HG02678 (cell line): ENCODE measurements at regions not wholly inside any gene's neighbourhood (a gene's known extent, or its start where the extent isn't known, plus 50 kb on each side); places are given as distances from the start of the nearest gene placed in this dataset.

Experiments used
- ATAC-seq: cut with Tn5 transposase; IDR thresholded peaks from one replicate; pipeline ENCODE4 v1.9.1; 2021; ENCODE audit warnings: mild to moderate bottlenecking, moderate library complexity; ENCODE audit not compliant: unreplicated experiment

- ATAC-seq = no peak
Observed at GRCh38 chr18:63071701-63072141, 247.8 kb downstream of the BCL2 start.

- no peak for ATAC-seq
Observed at GRCh38 chr18:63070767-63071502, 248.6 kb downstream of the BCL2 start.

GRCh38 chr18:63069496-63069895 lies 250.1 kb downstream of the BCL2 start:
- no peak for ATAC-seq

GRCh38 chr18:63067939-63068338 lies 251.6 kb downstream of the BCL2 start:
- ATAC-seq = no peak

GRCh38 chr18:63065172-63065571 lies 254.4 kb downstream of the BCL2 start:
- ATAC-seq = no peak

- ATAC-seq = no peak
Observed at GRCh38 chr18:63063171-63063570, 256.4 kb downstream of the BCL2 start.

GRCh38 chr18:63062246-63062645 lies 257.3 kb downstream of the BCL2 start:
- no peak for ATAC-seq

- ATAC-seq = no peak
Observed at GRCh38 chr18:63061303-63061702, 258.3 kb downstream of the BCL2 start.

- ATAC-seq = no peak
Observed at GRCh38 chr18:63058521-63058920, 261.0 kb downstream of the BCL2 start.

- no peak for ATAC-seq
Observed at GRCh38 chr18:63057707-63058106, 261.9 kb downstream of the BCL2 start.

- ATAC-seq = no peak
Observed at GRCh38 chr18:63054901-63055584, 264.5 kb downstream of the BCL2 start.

- ATAC-seq = no peak
Observed at GRCh38 chr18:63051928-63052327, 267.6 kb downstream of the BCL2 start.

- ATAC-seq = peak; percentile 57
Observed at GRCh38 chr18:63050667-63051395, 268.7 kb downstream of the BCL2 start.

- no peak for ATAC-seq
Observed at GRCh38 chr18:63046375-63046774, 273.2 kb downstream of the BCL2 start.

- ATAC-seq = no peak
Observed at GRCh38 chr18:63043516-63043915, 276.1 kb downstream of the BCL2 start.

GRCh38 chr18:63042351-63042750 lies 277.2 kb downstream of the BCL2 start:
- no peak for ATAC-seq

- ATAC-seq = peak; percentile 69
Observed at GRCh38 chr18:63040788-63041410, 278.7 kb downstream of the BCL2 start.

- no peak for ATAC-seq
Observed at GRCh38 chr18:63037491-63037890, 282.1 kb downstream of the BCL2 start.

GRCh38 chr18:63031375-63031774 lies 288.2 kb downstream of the BCL2 start:
- ATAC-seq = no peak
